Hepatocyte (in vitro differentiated cells): ENCODE measurements at regions not wholly inside any gene's neighbourhood (a gene's known extent, or its start where the extent isn't known, plus 50 kb on each side); places are given as distances from the start of the nearest gene placed in this dataset.

Experiments used
- CTCF ChIP-seq: fragments of 200-600 bp; sonication (generic); IDR thresholded peaks from 2 replicates; pipeline ENCODE4 v1.5.1; 2016; ENCODE audit warnings: antibody characterized with exemption, mild to moderate bottlenecking; ENCODE audit not compliant: poor library complexity
- EZH2 ChIP-seq: fragments of 200-600 bp; sonication (generic); IDR thresholded peaks from 2 replicates; pipeline ENCODE4 v1.6.1; 2016; ENCODE audit warnings: antibody characterized with exemption, mild to moderate bottlenecking, borderline replicate concordance
- EZH2phosphoT487 ChIP-seq: fragments of 200-600 bp; sonication (generic); IDR thresholded peaks from one replicate; pipeline ENCODE4 v1.6.1; 2018; ENCODE audit warnings: antibody characterized with exemption, mild to moderate bottlenecking, low read depth, moderate library complexity; ENCODE audit not compliant: unreplicated experiment, severe bottlenecking

- TF ChIP-seq CTCF (peak; percentile 65), EZH2 (no peak), EZH2phosphoT487 (no peak)
Observed at GRCh38 chr20:61120595-61121515, 131.2 kb upstream of the CDH4 start.
